ENCODE measurements at regions not wholly inside any gene's neighbourhood (a gene's known extent, or its start where the extent isn't known, plus 50 kb on each side); places are given as distances from the start of the nearest gene placed in this dataset.

DNA sequence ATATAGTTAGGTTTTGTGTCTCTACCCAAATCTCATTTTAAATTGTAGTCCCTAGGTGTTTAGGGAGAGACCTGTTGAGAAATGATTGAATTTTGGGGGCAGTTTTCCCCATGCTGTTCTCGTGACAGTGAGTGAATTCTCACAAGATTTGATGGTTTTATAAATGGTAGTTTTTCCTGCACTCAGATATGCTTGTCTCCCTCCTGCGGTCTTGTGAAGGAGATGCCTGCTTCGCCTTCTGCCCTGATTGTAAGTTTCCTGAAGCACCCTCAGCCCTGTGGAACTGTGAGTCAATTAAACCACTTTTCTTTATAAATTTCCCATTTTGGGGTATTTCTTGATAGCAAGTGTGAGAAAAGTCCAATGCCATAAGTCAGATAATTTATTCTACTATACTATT, 1977.5 kb upstream of the PCDH20 start:
- TF ChIP-seq MAX (IDR thresholded peaks at IDR 0.05) (no peak), EZH2 (IDR thresholded peaks at IDR 0.05) (no peak), ZNF274 (IDR thresholded peaks at IDR 0.05; ENCODE audit: low read depth, low read length) (no peak)

All from HCT116 (cell line).